ENCODE measurements at regions not wholly inside any gene's neighbourhood (a gene's known extent, or its start where the extent isn't known, plus 50 kb on each side); places are given as distances from the start of the nearest gene placed in this dataset.
A peak's percentile ranks its signal among the peaks of the same experiment; 100 is the strongest.

DNA sequence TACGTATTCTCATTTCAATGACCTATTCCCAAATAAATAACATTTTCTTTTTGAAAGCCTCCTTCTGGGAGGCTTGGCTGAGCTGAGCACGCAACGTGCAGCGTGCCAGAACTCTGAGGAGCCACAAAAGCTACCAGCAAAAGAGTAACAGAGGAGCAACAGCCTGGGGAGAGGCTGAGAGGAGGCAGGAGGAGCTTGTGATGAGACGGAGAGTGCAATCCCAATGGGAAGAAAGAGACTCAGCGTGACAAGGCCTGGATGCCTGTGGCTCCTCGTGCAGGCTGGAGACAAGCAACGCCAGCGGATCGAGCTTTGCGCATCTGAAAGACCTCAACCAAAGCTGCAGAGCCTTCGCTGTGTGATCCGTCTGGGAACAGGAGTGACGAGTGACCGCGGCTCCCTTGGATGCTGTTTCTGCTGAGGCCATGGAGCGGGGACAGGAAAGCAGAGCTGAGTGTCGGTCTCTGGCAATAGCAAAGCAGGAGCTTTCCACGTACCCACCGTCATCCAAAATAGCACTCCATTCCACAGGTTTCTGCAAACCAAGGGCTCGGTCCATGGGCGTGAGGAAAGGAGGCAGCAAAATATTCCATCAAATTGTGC, 171.7 kb upstream of the PFKP start:
- ATAC-seq (ENCODE audit: insufficient read depth, low read depth) (no peak), DNase-seq (no peak)
- peak overlapping the region; percentile 48; the same call in 1 of the 2 replicates for H3K27ac ChIP-seq (ENCODE audit: low read length)
- TF ChIP-seq, protein P1, sequence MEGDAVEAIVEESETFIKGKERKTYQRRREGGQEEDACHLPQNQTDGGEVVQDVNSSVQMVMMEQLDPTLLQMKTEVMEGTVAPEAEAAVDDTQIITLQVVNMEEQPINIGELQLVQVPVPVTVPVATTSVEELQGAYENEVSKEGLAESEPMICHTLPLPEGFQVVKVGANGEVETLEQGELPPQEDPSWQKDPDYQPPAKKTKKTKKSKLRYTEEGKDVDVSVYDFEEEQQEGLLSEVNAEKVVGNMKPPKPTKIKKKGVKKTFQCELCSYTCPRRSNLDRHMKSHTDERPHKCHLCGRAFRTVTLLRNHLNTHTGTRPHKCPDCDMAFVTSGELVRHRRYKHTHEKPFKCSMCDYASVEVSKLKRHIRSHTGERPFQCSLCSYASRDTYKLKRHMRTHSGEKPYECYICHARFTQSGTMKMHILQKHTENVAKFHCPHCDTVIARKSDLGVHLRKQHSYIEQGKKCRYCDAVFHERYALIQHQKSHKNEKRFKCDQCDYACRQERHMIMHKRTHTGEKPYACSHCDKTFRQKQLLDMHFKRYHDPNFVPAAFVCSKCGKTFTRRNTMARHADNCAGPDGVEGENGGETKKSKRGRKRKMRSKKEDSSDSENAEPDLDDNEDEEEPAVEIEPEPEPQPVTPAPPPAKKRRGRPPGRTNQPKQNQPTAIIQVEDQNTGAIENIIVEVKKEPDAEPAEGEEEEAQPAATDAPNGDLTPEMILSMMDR (IDR thresholded peaks at IDR 0.05; ENCODE audit: borderline replicate concordance, extremely low read depth, low read length, poor library complexity, severe bottlenecking), result no peak
- no peak for TF ChIP-seq EZH2 (IDR thresholded peaks at IDR 0.05; ENCODE audit: borderline replicate concordance, low read depth, low read length, severe bottlenecking)
- H3K9me3 ChIP-seq (ENCODE audit: insufficient read depth, low read length, severe bottlenecking), result no peaks in the 10 kb centered on the region
- H3K9ac ChIP-seq (ENCODE audit: low read depth, low read length), result no peak overlapping the region
- H3K27me3 ChIP-seq (ENCODE audit: insufficient read depth, low read length, poor library complexity), result no peaks in the 10 kb centered on the region
- H4K20me1 ChIP-seq (ENCODE audit: insufficient read depth, low read length), result no peaks in the 10 kb centered on the region
- H3K79me2 ChIP-seq (ENCODE audit: insufficient read depth, low read length), result peaks cover 29% of the 10 kb centered on the region
- peaks cover 70% of the 10 kb centered on the region for H3K4me1 ChIP-seq (ENCODE audit: insufficient read depth, low read length)
- no peak overlapping the region for H3K4me3 ChIP-seq (ENCODE audit: low read depth in 1 of 2, low read length in 2 of 2)
- H3K4me2 ChIP-seq (ENCODE audit: insufficient read depth, low read length), result peak overlapping the region; percentile 14; the same call in 1 of the 2 replicates
- H3K36me3 ChIP-seq (ENCODE audit: insufficient read depth, low read length), result peaks cover 4% of the 10 kb centered on the region; the same call in 1 of the 2 replicates
- no peak overlapping the region for H2AFZ ChIP-seq (ENCODE audit: low read depth, low read length)

DNA sequence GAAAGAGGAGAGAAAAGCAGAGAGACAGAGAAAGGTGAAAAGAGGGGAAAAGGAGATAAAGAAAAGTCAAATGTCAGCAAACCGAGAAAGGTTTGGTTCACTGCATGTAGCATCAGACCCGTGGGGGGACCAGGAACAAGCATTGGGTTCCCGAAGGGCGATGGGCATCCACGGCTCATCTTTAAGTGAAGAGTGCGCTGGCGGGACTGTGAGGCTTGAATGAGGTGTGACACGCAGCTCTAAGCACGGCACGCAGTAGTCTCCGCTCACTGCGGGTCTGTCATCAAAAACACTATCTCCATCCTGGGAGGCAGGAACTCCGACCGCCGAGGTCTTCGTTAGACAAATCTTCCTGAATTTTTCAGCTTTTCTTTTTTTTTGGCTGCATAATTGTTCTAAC, 173.4 kb upstream of the PFKP start:
- peaks cover 29% of the 10 kb centered on the region for H3K79me2 ChIP-seq (ENCODE audit: insufficient read depth, low read length)
- H3K4me2 ChIP-seq (ENCODE audit: insufficient read depth, low read length), result no peak overlapping the region
- no peaks in the 10 kb centered on the region for H3K27me3 ChIP-seq (ENCODE audit: insufficient read depth, low read length, poor library complexity)
- H3K27ac ChIP-seq (ENCODE audit: low read length), result no peak overlapping the region
- ATAC-seq (ENCODE audit: insufficient read depth, low read depth) (no peak), DNase-seq (no peak)
- peaks cover 67% of the 10 kb centered on the region for H3K4me1 ChIP-seq (ENCODE audit: insufficient read depth, low read length)
- no peak overlapping the region for H3K4me3 ChIP-seq (ENCODE audit: low read depth in 1 of 2, low read length in 2 of 2)
- peaks cover 4% of the 10 kb centered on the region; the same call in 1 of the 2 replicates for H3K36me3 ChIP-seq (ENCODE audit: insufficient read depth, low read length)
- no peaks in the 10 kb centered on the region for H3K9me3 ChIP-seq (ENCODE audit: insufficient read depth, low read length, severe bottlenecking)
- no peaks in the 10 kb centered on the region for H4K20me1 ChIP-seq (ENCODE audit: insufficient read depth, low read length)
- no peak overlapping the region for H2AFZ ChIP-seq (ENCODE audit: low read depth, low read length)
- TF ChIP-seq EZH2 (IDR thresholded peaks at IDR 0.05; ENCODE audit: borderline replicate concordance, low read depth, low read length, severe bottlenecking), result no peak
- TF ChIP-seq, protein P1 (IDR thresholded peaks at IDR 0.05; ENCODE audit: borderline replicate concordance, extremely low read depth, low read length, poor library complexity, severe bottlenecking), result no peak
- H3K9ac ChIP-seq (ENCODE audit: low read depth, low read length), result no peak overlapping the region

- no peak for ATAC-seq (ENCODE audit: insufficient read depth, low read depth)
- peaks cover 4% of the 10 kb centered on the region; the same call in 1 of the 2 replicates for H3K36me3 ChIP-seq (ENCODE audit: insufficient read depth, low read length)
- TF ChIP-seq EZH2 (IDR thresholded peaks at IDR 0.05; ENCODE audit: borderline replicate concordance, low read depth, low read length, severe bottlenecking), result no peak
- TF ChIP-seq, protein P1 (IDR thresholded peaks at IDR 0.05; ENCODE audit: borderline replicate concordance, extremely low read depth, low read length, poor library complexity, severe bottlenecking), result no peak
These were observed 174.0 kb upstream of the PFKP start for GRCh38 chr10:2893158-2893845.

More at GRCh38 chr10:2893158-2893845, 174.0 kb upstream of the PFKP start:
- Histone ChIP-seq H3K4me3 (ENCODE audit: low read depth in 1 of 2, low read length in 2 of 2) (no peak overlapping the region), H3K79me2 (ENCODE audit: insufficient read depth, low read length) (peaks cover 36% of the 10 kb centered on the region), H3K4me2 (ENCODE audit: insufficient read depth, low read length) (no peak overlapping the region), H2AFZ (ENCODE audit: low read depth, low read length) (no peak overlapping the region), H4K20me1 (ENCODE audit: insufficient read depth, low read length) (no peaks in the 10 kb centered on the region), H3K27ac (ENCODE audit: low read length) (no peak overlapping the region), H3K9me3 (ENCODE audit: insufficient read depth, low read length, severe bottlenecking) (no peaks in the 10 kb centered on the region), H3K9ac (ENCODE audit: low read depth, low read length) (no peak overlapping the region), H3K27me3 (ENCODE audit: insufficient read depth, low read length, poor library complexity) (no peaks in the 10 kb centered on the region), H3K4me1 (ENCODE audit: insufficient read depth, low read length) (peaks cover 67% of the 10 kb centered on the region)
- no peak for DNase-seq

Measured in DND-41 (cell line).